ENCODE measurements at regions not wholly inside any gene's neighbourhood (a gene's known extent, or its start where the extent isn't known, plus 50 kb on each side); places are given as distances from the start of the nearest gene placed in this dataset.
"Not testable (repeated sequence)": the region's sequence is repeated elsewhere in the genome, so short reads cannot be mapped to it uniquely, and the experiment has no call there.

DNA sequence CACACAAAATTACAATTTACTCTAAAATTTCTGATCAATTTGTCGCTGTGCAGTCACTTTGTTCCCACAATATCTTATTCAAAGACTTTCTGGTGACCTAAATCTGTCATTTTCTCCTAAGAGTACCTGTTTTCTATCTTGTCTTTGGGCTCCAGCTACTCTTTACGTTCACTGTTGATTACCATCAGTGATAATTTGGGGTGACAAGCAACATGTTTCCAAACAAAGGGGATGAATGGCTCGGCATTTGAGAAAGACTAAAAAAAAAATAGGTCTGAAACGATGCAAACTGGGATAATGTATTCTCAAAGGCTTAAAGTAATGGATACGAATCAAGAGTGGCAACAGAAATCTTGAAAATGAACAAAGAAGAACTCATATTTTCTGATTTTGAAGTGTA, 205.2 kb upstream of the DAB2 start:
- DNase-seq, result no peak

DNA sequence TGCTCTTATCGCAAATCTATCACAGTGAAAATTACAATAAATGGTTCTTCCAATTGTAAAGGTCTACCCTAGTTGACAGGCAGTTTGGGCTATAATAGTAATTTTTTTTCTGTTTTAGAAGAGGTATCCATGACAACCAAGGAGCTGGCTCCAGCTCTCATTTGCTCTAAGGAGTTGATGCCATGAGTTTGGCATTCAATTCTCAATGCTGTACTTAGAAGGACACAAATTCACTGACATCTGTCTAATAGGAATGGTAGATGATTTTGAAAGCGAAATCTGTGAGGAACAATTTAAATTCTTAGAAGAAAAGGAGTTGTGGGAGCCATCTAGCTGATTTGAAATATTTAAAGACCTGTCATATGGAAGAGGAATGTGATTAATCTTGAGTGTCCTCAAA, 203.6 kb upstream of the DAB2 start:
- DNase-seq, result no peak

DNA sequence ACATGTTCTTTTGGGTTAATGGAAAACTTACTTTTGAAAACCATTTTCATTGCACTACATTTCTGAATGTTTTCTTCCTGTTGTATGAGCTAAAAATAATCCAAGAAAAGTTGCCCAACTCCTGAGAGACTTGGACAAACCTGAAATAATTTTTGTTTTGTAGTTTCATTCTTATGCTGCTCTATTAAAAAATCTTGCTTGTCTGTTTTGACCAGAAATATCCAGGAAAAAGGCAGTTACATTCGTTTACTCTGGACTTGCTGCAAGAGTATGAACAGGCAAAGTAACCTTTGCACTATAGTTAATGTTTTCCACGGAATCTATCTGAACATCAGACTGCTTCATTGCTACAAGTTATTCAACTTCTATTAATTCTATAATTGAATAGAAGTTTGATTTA, 200.1 kb upstream of the DAB2 start:
- no peak for DNase-seq

DNA sequence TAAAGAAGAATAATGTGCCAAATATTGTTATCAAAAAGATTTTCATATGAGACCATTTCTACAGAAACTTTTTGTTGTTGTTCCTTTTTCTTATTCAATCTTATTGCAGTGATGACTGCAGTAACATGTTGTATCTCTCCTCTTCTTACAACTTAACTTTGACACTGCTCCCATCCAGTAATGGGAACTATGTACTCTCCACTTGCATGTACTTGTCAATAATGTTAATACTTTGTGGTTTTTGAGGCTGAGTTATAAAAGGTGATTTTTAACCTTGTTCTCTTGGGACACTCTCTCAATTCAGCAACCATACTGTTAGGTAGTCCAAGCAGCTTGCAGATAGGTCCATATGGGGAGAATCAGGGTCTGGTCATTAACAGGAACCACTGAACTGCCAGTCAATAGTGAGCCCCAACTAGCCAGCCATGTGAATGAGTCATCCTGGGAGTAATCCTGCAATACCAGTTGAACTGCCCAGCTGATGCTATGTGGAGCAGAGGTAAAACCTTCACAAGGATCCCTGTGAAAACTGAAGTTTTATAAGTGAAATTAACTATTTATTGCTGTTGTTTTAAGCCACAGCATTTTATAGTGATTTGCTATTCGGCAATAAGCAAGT, 199.6 kb upstream of the DAB2 start:
- DNase-seq, result no peak

DNA sequence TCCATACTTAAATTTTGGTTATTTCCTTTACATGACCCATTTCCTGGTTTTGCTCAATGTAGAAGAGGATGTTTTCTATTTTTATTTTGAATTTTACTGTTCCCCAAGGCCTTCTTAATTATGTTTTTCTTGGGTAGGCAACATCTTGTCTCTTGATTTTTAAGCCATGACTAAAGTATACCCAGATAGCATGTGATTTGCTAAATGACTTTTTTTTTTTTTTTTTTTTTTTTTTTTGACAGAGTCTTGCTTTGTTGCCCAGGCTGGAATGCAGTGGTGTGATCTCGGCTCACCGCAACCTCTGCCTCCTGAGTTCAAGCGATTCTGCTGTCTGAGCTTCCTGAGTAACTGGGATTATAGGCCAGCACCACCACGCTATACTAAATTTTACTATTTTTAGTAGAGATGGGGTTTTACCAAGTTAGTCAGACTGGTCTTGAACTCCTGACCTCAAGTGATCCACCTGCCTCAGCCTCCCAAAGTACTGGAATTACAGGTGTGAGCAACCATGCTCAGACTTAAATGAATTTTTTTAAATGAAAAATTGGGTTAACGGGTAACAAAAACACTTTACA, 198.6 kb upstream of the DAB2 start:
- DNase-seq, result no peak

DNA sequence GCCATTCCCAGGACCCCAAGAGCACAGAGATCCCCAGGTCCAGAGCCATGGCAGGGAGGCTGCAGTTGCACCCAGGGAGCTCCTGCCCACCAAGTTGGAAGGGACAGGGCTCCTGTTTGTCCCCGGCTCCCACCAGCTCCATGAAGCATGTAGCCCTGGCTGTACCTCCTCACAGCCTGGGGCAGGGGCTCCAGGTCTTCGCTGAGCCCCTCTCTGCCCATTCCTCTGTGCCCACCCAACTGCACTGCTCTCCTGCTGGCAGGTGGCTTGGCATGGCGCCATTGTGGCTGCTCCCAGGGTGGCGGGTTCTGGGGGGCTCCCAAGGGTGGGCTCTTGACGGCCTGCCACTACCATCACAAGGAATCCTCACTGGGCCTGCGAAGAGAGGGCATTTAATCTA, 197.5 kb upstream of the DAB2 start:
- no peak for DNase-seq

- no peak for DNase-seq
Observed at GRCh38 chr5:39619168-39619818, 194.5 kb upstream of the DAB2 start.

- DNase-seq, result no peak
Observed at GRCh38 chr5:39618391-39618790, 193.6 kb upstream of the DAB2 start.

- no peak for DNase-seq
Observed at GRCh38 chr5:39616131-39616530, 191.4 kb upstream of the DAB2 start.

GRCh38 chr5:39611076-39611475, 186.3 kb upstream of the DAB2 start:
- DNase-seq, result not testable (repeated sequence)

DNA sequence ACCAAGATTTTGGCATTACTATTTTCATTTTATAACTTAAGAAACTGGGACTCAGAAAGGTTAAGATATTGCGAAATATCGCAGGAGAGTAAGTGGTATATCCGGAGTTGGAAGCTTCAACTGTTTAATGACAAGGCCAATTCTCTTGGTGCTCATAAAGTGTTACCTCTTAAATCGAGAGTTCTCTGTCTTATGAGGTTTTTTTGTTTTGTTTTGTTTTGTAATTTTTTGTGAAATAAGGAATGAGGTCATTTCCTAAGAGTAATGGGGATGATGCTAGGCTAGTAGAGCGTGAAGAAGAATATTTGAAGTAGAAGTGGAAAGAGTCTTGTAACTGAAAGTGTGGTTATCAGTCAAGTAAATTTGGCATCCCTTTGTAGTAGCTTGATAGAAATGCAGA, 183.2 kb upstream of the DAB2 start:
- DNase-seq, result no peak

GRCh38 chr5:39606591-39606990, 181.8 kb upstream of the DAB2 start:
- DNase-seq, result no peak

GRCh38 chr5:39605588-39606575, 181.1 kb upstream of the DAB2 start:
- DNase-seq, result no peak

- no peak for DNase-seq
Observed at GRCh38 chr5:39605145-39605544, 180.4 kb upstream of the DAB2 start.

- DNase-seq, result no peak
Observed at GRCh38 chr5:39604491-39604890, 179.7 kb upstream of the DAB2 start.

- DNase-seq, result no peak
Observed at GRCh38 chr5:39599721-39600431, 175.1 kb upstream of the DAB2 start.

GRCh38 chr5:39598661-39599248, 174.0 kb upstream of the DAB2 start:
- DNase-seq, result no peak

GRCh38 chr5:39588179-39588578, 163.4 kb upstream of the DAB2 start:
- no peak for DNase-seq

GRCh38 chr5:39587675-39588074, 162.9 kb upstream of the DAB2 start:
- no peak for DNase-seq

DNA sequence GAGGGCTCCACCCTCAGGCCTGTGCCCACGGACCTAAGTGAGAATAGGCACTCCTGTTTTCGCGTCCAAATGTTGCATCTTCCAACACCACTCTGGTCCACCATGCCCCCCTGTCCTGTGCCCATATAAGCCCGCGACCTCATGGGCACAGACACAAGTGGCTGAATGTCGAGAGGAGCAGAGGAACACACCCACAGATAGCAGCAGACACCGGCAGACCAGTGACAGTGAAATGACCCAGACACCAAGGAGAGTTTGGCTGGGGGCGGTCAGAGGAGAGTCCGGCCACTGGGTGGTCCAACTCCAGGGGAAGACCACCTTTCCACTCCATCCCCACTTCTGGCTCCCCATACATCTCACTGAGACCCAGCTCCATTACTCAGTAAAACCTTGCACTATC, 161.4 kb upstream of the DAB2 start:
- no peak for DNase-seq

DNA sequence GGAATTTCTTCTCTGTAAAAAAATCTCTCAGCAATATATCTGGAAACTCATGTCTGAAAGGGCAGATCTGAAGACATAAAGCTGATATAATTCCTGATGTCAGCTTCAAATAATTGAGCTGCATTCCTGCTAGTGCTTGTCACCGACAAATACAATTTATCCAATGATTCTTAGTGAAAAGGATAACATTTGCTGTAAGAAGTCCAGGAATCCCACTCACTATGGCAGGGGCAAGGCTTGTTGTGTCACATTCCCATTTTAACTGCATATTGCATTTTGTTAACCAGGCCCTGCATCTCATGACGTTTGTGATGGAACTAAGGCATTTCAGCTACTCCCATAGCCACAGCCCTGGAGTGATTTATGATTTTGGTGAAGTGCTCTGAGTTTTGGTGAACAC, 160.1 kb upstream of the DAB2 start:
- no peak for DNase-seq

DNA sequence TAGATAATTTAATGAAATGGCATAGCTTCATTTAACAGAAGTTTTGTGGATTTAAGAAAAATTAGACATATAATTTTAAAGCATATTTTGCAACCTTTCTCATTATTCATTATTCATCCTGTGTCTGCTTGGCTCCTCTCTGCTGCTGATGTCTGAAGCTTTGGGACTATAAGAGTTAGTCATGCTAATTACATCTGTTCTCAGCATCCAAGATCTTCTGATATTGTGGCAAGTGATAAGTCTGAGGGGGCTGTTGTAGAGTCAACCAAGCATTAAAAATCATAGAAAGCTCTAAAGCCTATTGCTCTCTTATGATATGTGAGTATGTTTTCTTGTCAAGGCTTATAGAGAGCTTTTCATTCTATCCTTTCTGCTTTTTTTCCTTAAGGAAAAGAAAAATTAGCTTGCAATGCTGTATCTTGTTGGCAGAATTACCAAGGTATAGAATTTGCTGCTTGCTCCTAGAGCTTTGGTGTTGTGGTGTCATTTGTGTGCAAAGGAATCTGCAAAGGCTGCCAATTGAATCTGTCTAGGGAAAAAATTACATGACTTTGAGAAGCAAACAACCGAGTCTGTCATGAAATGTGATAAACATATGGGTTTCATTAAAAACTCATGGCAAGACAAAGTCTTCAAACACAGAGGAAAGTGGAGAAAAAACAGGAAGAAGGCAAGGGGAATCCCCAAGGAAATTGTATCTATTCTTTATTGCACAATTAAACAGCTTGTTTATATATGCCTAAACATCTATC, 156.1 kb upstream of the DAB2 start:
- DNase-seq, result no peak
